ENCODE measurements at regions not wholly inside any gene's neighbourhood (a gene's known extent, or its start where the extent isn't known, plus 50 kb on each side); places are given as distances from the start of the nearest gene placed in this dataset.

- 92% methylated on average over 3 of the region's 3 CpGs for WGBS (ENCODE audit: missing lambda C conversion rate)
- Histone ChIP-seq H3K4me1 (no peaks in the 10 kb centered on the region), H3K4me2 (no peak overlapping the region), H3K27ac (no peak overlapping the region), H3K4me3 (no peak overlapping the region), H3K9me3 (no peaks in the 10 kb centered on the region)
- DNase-seq (ENCODE audit: low read depth in 1 of 2, low spot score in 1 of 2) (no peak), FAIRE-seq (no peak), ATAC-seq (no peak)
- ChIA-PET POLR2A (no interaction called here), CTCF (no interaction called here)
- TF ChIP-seq KDM5A (IDR thresholded peaks at IDR 0.05) (no peak), PBX3 (IDR thresholded peaks at IDR 0.05) (no peak), JUNB (IDR thresholded peaks at IDR 0.05) (no peak)
Observed at GRCh38 chr13:87138866-87139265, 532.3 kb upstream of the SLITRK5 start.

- no peak for TF ChIP-seq RAD21 (conservative IDR thresholded peaks at IDR 0.05 in 1 of 2, IDR thresholded peaks at IDR 0.05 in 1 of 2)
- TF ChIP-seq NR3C1 (IDR thresholded peaks at IDR 0.05), result no peak
- no peak for TF ChIP-seq HEYL (CRISPR knock-in tag; IDR thresholded peaks at IDR 0.05)
- TF ChIP-seq PBX3 (IDR thresholded peaks at IDR 0.05), result no peak
- no peak for TF ChIP-seq MAZ (IDR thresholded peaks at IDR 0.05; ENCODE audit: borderline replicate concordance, low read depth, low read length)
- TF ChIP-seq RFX5 (IDR thresholded peaks at IDR 0.05), result no peak
- no peak for TF ChIP-seq TFCP2L1 (CRISPR knock-in tag; IDR thresholded peaks at IDR 0.05)
- TF ChIP-seq JUNB (IDR thresholded peaks at IDR 0.05), result no peak
- TF ChIP-seq CEBPB (IDR thresholded peaks at IDR 0.05), result no peak
- no peak for TF ChIP-seq EP300 (IDR thresholded peaks at IDR 0.05)
- no peak for TF ChIP-seq POLR2A (IDR thresholded peaks at IDR 0.05; ENCODE audit: low read length)
- no peak for TF ChIP-seq MYC (IDR thresholded peaks at IDR 0.05; ENCODE audit: borderline replicate concordance, low read length)
- TF ChIP-seq RARB (CRISPR knock-in tag; IDR thresholded peaks at IDR 0.05), result no peak
- TF ChIP-seq ZNF302 (CRISPR knock-in tag; IDR thresholded peaks at IDR 0.05), result no peak
- no peak for TF ChIP-seq ZC3H11A (IDR thresholded peaks at IDR 0.05)
- TF ChIP-seq HOXB13 (CRISPR knock-in tag; IDR thresholded peaks at IDR 0.05; ENCODE audit: low read depth), result no peak
- TF ChIP-seq ATOH8 (CRISPR knock-in tag; IDR thresholded peaks at IDR 0.05; ENCODE audit: low read depth), result no peak
- TF ChIP-seq JUN (IDR thresholded peaks at IDR 0.05), result no peak
- Histone ChIP-seq H3K4me3 (no peak overlapping the region), H3K4me1 (no peaks in the 10 kb centered on the region), H3K9me3 (no peaks in the 10 kb centered on the region), H3K27ac (no peak overlapping the region), H3K4me2 (no peak overlapping the region)
- ChIA-PET CTCF (no interaction called here), POLR2A (no interaction called here)
- no peak for DNase-seq (ENCODE audit: low read depth in 1 of 2, low spot score in 1 of 2)
- FAIRE-seq, result no peak
- ATAC-seq, result no peak
Observed at GRCh38 chr13:87147076-87147475, 524.1 kb upstream of the SLITRK5 start.

GRCh38 chr13:87153371-87153770 lies 517.8 kb upstream of the SLITRK5 start:
- no peak overlapping the region for H3K4me3 ChIP-seq
- ChIA-PET CTCF (no interaction called here), POLR2A (no interaction called here)
- H3K4me1 ChIP-seq, result no peaks in the 10 kb centered on the region
- no peak overlapping the region for H3K27ac ChIP-seq
- 33% methylated on average over 3 of the region's 3 CpGs for WGBS (ENCODE audit: missing lambda C conversion rate)
- TF ChIP-seq POLR2AphosphoS2 (conservative IDR thresholded peaks at IDR 0.05; ENCODE audit: low read length), result no peak
- TF ChIP-seq CHD2 (IDR thresholded peaks at IDR 0.05; ENCODE audit: low read length, partially characterized antibody), result no peak
- TF ChIP-seq TFCP2L1 (CRISPR knock-in tag; IDR thresholded peaks at IDR 0.05), result no peak
- TF ChIP-seq PHF8 (IDR thresholded peaks at IDR 0.05; ENCODE audit: borderline replicate concordance, low read depth), result no peak
- TF ChIP-seq ZC3H11A (IDR thresholded peaks at IDR 0.05), result no peak
- no peak for TF ChIP-seq RFX5 (IDR thresholded peaks at IDR 0.05)
- no peak for TF ChIP-seq KDM5A (IDR thresholded peaks at IDR 0.05)
- TF ChIP-seq RNF2 (IDR thresholded peaks at IDR 0.05; ENCODE audit: borderline replicate concordance, low read depth), result no peak
- no peak for TF ChIP-seq FOSB (CRISPR knock-in tag; IDR thresholded peaks at IDR 0.05)
- no peak for TF ChIP-seq ZNF302 (CRISPR knock-in tag; IDR thresholded peaks at IDR 0.05)
- no peak for TF ChIP-seq RARB (CRISPR knock-in tag; IDR thresholded peaks at IDR 0.05)
- TF ChIP-seq CBX8 (IDR thresholded peaks at IDR 0.05), result no peak
- no peak for TF ChIP-seq NR3C1 (IDR thresholded peaks at IDR 0.05)
- TF ChIP-seq JUN (IDR thresholded peaks at IDR 0.05), result no peak
- TF ChIP-seq MAFK (IDR thresholded peaks at IDR 0.05; ENCODE audit: partially characterized antibody), result no peak
- TF ChIP-seq HOXA7 (CRISPR knock-in tag; IDR thresholded peaks at IDR 0.05), result no peak
- no peak for TF ChIP-seq SREBF2 (IDR thresholded peaks at IDR 0.05)
- TF ChIP-seq CEBPB (IDR thresholded peaks at IDR 0.05), result no peak
- TF ChIP-seq ATOH8 (CRISPR knock-in tag; IDR thresholded peaks at IDR 0.05; ENCODE audit: low read depth), result no peak
- H3K4me2 ChIP-seq, result no peak overlapping the region
- no peak for ATAC-seq
- H3K9me3 ChIP-seq, result no peaks in the 10 kb centered on the region
- FAIRE-seq, result no peak
- no peak for DNase-seq (ENCODE audit: low read depth in 1 of 2, low spot score in 1 of 2)
